HG02973 (cell line): ENCODE measurements at regions not wholly inside any gene's neighbourhood (a gene's known extent, or its start where the extent isn't known, plus 50 kb on each side); places are given as distances from the start of the nearest gene placed in this dataset.

Experiments used
- ATAC-seq: cut with Tn5 transposase; IDR thresholded peaks from one replicate; pipeline ENCODE4 v1.9.1; 2021; ENCODE audit warnings: moderate library complexity; ENCODE audit not compliant: unreplicated experiment

- ATAC-seq = no peak
Observed at GRCh38 chr18:68469049-68469625, 245.8 kb downstream of the TMX3 start.

GRCh38 chr18:68467957-68468356 lies 247.0 kb downstream of the TMX3 start:
- ATAC-seq = no peak

- ATAC-seq = no peak
Observed at GRCh38 chr18:68467329-68467728, 247.6 kb downstream of the TMX3 start.

- ATAC-seq = no peak
Observed at GRCh38 chr18:68466672-68467071, 248.2 kb downstream of the TMX3 start.

- no peak for ATAC-seq
Observed at GRCh38 chr18:68462766-68463165, 252.1 kb downstream of the TMX3 start.

GRCh38 chr18:68462148-68462547 lies 252.8 kb downstream of the TMX3 start:
- ATAC-seq = no peak

- no peak for ATAC-seq
Observed at GRCh38 chr18:68461481-68462018, 253.4 kb downstream of the TMX3 start.

- ATAC-seq = no peak
Observed at GRCh38 chr18:68459968-68460367, 254.9 kb downstream of the TMX3 start.

GRCh38 chr18:68456985-68457384 lies 257.9 kb downstream of the TMX3 start:
- no peak for ATAC-seq

GRCh38 chr18:68455229-68455603 lies 259.7 kb downstream of the TMX3 start:
- no peak for ATAC-seq

GRCh38 chr18:68454511-68455228 lies 260.2 kb downstream of the TMX3 start:
- ATAC-seq = no peak

GRCh38 chr18:68449292-68449691 lies 265.6 kb downstream of the TMX3 start:
- no peak for ATAC-seq

GRCh38 chr18:68448736-68449135 lies 266.2 kb downstream of the TMX3 start:
- ATAC-seq = no peak

- no peak for ATAC-seq
Observed at GRCh38 chr18:68447286-68447685, 267.6 kb downstream of the TMX3 start.

GRCh38 chr18:68445668-68446426 lies 269.1 kb downstream of the TMX3 start:
- no peak for ATAC-seq

GRCh38 chr18:68445136-68445535 lies 269.8 kb downstream of the TMX3 start:
- ATAC-seq = no peak

GRCh38 chr18:68441241-68441640 lies 273.7 kb downstream of the TMX3 start:
- no peak for ATAC-seq

- ATAC-seq = no peak
Observed at GRCh38 chr18:68440433-68440832, 274.5 kb downstream of the TMX3 start.

- ATAC-seq = no peak
Observed at GRCh38 chr18:68439642-68440041, 275.3 kb downstream of the TMX3 start.

- ATAC-seq = no peak
Observed at GRCh38 chr18:68438983-68439382, 275.9 kb downstream of the TMX3 start.

GRCh38 chr18:68438536-68438935 lies 276.4 kb downstream of the TMX3 start:
- ATAC-seq = no peak

GRCh38 chr18:68436485-68436884 lies 278.4 kb downstream of the TMX3 start:
- no peak for ATAC-seq
